ENCODE measurements at regions not wholly inside any gene's neighbourhood (a gene's known extent, or its start where the extent isn't known, plus 50 kb on each side); places are given as distances from the start of the nearest gene placed in this dataset.

GRCh38 chr12:123041811-123042655 lies 61.6 kb downstream of the ARL6IP4 start:
- H3K4me3 ChIP-seq = no peak overlapping the region
- peaks cover 0 to 14% (median 12%) of the 10 kb centered on the region in 4 donors for H3K4me1 ChIP-seq
- DNase-seq = no peak
- intact Hi-C loops (cut with DNase I; ENCODE audit: low total_unique reads) = loop anchor here (2.0 kb wide), 2 partner anchors 109 to 191 kb away; partner anchors contain the start of genes MPHOSPH9, MTRFR and PITPNM2
- H3K9me3 ChIP-seq = no peaks in the 10 kb centered on the region
- H3K36me3 ChIP-seq = no peaks in the 10 kb centered on the region
- no peaks in the 10 kb centered on the region for H3K27me3 ChIP-seq
- no peak for TF ChIP-seq CTCF (IDR thresholded peaks at IDR 0.05)
- no peak overlapping the region for H3K27ac ChIP-seq

GRCh38 chr12:123041042-123041531 lies 60.6 kb downstream of the ARL6IP4 start:
- no peaks in the 10 kb centered on the region for H3K36me3 ChIP-seq
- no peak overlapping the region for H3K27ac ChIP-seq
- TF ChIP-seq CTCF (IDR thresholded peaks at IDR 0.05) = no peak
- peaks cover 0 to 14% (median 12%) of the 10 kb centered on the region in 4 donors for H3K4me1 ChIP-seq
- H3K9me3 ChIP-seq = no peaks in the 10 kb centered on the region
- DNase-seq = no peak
- H3K4me3 ChIP-seq = no peak overlapping the region
- no peaks in the 10 kb centered on the region for H3K27me3 ChIP-seq
- intact Hi-C loops (cut with DNase I; ENCODE audit: low total_unique reads) = no loop called here

GRCh38 chr12:123040106-123040505 lies 59.6 kb downstream of the ARL6IP4 start:
- no peak for TF ChIP-seq CTCF (IDR thresholded peaks at IDR 0.05)
- peaks cover 0 to 14% (median 12%) of the 10 kb centered on the region in 4 donors for H3K4me1 ChIP-seq
- intact Hi-C loops (cut with DNase I; ENCODE audit: low total_unique reads) = no loop called here

GRCh38 chr12:123038966-123039365 lies 58.5 kb downstream of the ARL6IP4 start:
- no peaks in the 10 kb centered on the region for H3K27me3 ChIP-seq
- no peak overlapping the region for H3K27ac ChIP-seq
- intact Hi-C loops (cut with DNase I; ENCODE audit: low total_unique reads) = no loop called here

More at GRCh38 chr12:123040106-123040505, 59.6 kb downstream of the ARL6IP4 start:
- no peak for DNase-seq
- Histone ChIP-seq H3K4me3 (no peak overlapping the region), H3K27ac (no peak overlapping the region), H3K36me3 (no peaks in the 10 kb centered on the region), H3K9me3 (no peaks in the 10 kb centered on the region), H3K27me3 (no peaks in the 10 kb centered on the region)

GRCh38 chr12:123038486-123038885 lies 58.0 kb downstream of the ARL6IP4 start:
- Histone ChIP-seq H3K27ac (no peak overlapping the region), H3K9me3 (no peaks in the 10 kb centered on the region), H3K4me3 (no peak overlapping the region), H3K4me1 (peaks cover 0 to 5% (median 3%) of the 10 kb centered on the region in 4 donors), H3K36me3 (peaks cover 0 to 8% (median 0%) of the 10 kb centered on the region in 3 donors), H3K27me3 (no peaks in the 10 kb centered on the region)
- intact Hi-C loops (cut with DNase I; ENCODE audit: low total_unique reads) = no loop called here
- TF ChIP-seq CTCF (IDR thresholded peaks at IDR 0.05) = no peak
- DNase-seq = no peak

More at GRCh38 chr12:123038966-123039365, 58.5 kb downstream of the ARL6IP4 start:
- DNase-seq = no peak
- TF ChIP-seq CTCF (IDR thresholded peaks at IDR 0.05) = no peak
- H3K4me1 ChIP-seq = peaks cover 0 to 10% (median 8%) of the 10 kb centered on the region in 4 donors
- H3K9me3 ChIP-seq = no peaks in the 10 kb centered on the region
- H3K4me3 ChIP-seq = no peak overlapping the region
- H3K36me3 ChIP-seq = peaks cover 0 to 3% (median 0%) of the 10 kb centered on the region in 3 donors

All from tibial artery (tissue), 4 donors.